ENCODE measurements at regions not wholly inside any gene's neighbourhood (a gene's known extent, or its start where the extent isn't known, plus 50 kb on each side); places are given as distances from the start of the nearest gene placed in this dataset.

GRCh38 chr15:62569460-62570404 is 404.6 kb upstream of the C2CD4B start:
- H4K20me1 ChIP-seq (ENCODE audit: insufficient read depth, low read length), result no peaks in the 10 kb centered on the region
- no peaks in the 10 kb centered on the region for H3K9me3 ChIP-seq (ENCODE audit: insufficient read depth, low read length)
- no peak overlapping the region for H3K4me3 ChIP-seq (ENCODE audit: low read length)
- H2AFZ ChIP-seq (ENCODE audit: low read depth, low read length), result no peak overlapping the region
- H3K4me2 ChIP-seq (ENCODE audit: low read length), result no peak overlapping the region
- H3K79me2 ChIP-seq (ENCODE audit: low read length), result no peaks in the 10 kb centered on the region
- no peaks in the 10 kb centered on the region for H3K36me3 ChIP-seq (replicated peaks; ENCODE audit: low read depth, low read length)
- H3K4me1 ChIP-seq (ENCODE audit: low read length), result no peaks in the 10 kb centered on the region
- TF ChIP-seq, protein P1, sequence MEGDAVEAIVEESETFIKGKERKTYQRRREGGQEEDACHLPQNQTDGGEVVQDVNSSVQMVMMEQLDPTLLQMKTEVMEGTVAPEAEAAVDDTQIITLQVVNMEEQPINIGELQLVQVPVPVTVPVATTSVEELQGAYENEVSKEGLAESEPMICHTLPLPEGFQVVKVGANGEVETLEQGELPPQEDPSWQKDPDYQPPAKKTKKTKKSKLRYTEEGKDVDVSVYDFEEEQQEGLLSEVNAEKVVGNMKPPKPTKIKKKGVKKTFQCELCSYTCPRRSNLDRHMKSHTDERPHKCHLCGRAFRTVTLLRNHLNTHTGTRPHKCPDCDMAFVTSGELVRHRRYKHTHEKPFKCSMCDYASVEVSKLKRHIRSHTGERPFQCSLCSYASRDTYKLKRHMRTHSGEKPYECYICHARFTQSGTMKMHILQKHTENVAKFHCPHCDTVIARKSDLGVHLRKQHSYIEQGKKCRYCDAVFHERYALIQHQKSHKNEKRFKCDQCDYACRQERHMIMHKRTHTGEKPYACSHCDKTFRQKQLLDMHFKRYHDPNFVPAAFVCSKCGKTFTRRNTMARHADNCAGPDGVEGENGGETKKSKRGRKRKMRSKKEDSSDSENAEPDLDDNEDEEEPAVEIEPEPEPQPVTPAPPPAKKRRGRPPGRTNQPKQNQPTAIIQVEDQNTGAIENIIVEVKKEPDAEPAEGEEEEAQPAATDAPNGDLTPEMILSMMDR (IDR thresholded peaks at IDR 0.05; ENCODE audit: low read depth, low read length), result no peak
- TF ChIP-seq EZH2phosphoT487 (IDR thresholded peaks at IDR 0.05; ENCODE audit: low read depth), result no peak
- no peak overlapping the region for H3K27ac ChIP-seq (ENCODE audit: low read length)
- 0 out of 2 replicates have a peak, but pooled peaks cover 3% of the 10 kb centered on the region for H3K27me3 ChIP-seq (ENCODE audit: low read depth, low read length)
- H3K9ac ChIP-seq (ENCODE audit: low read length), result no peak overlapping the region

DNA sequence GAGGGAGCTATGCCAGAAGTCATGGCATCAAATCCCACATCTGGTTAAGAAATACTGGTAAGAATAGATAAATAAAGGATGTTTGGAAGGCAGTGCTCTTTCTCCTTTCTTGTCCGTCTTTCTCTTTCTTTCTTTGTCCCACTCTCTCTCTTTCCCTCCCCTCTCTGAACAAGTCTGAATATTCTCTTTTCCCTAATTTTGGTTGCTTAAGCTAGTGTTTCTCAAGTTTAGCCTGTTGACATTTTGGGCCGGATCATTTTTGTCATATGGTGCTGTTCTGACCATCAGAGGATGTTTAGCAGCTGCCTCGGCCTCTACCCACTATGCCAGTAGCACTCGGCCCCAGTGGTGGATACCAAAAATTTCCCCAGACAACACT is 405.3 kb upstream of the C2CD4B start:
- Histone ChIP-seq H3K9me3 (ENCODE audit: insufficient read depth, low read length) (no peaks in the 10 kb centered on the region), H2AFZ (ENCODE audit: low read depth, low read length) (no peak overlapping the region), H3K4me2 (ENCODE audit: low read length) (no peak overlapping the region), H3K4me3 (ENCODE audit: low read length) (no peak overlapping the region), H3K9ac (ENCODE audit: low read length) (no peak overlapping the region), H3K4me1 (ENCODE audit: low read length) (no peaks in the 10 kb centered on the region), H3K27me3 (ENCODE audit: low read depth, low read length) (0 out of 2 replicates have a peak, but pooled peaks cover 3% of the 10 kb centered on the region), H3K36me3 (replicated peaks; ENCODE audit: low read depth, low read length) (no peaks in the 10 kb centered on the region), H3K79me2 (ENCODE audit: low read length) (no peaks in the 10 kb centered on the region), H3K27ac (ENCODE audit: low read length) (no peak overlapping the region), H4K20me1 (ENCODE audit: insufficient read depth, low read length) (no peaks in the 10 kb centered on the region)
- no peak for TF ChIP-seq EZH2phosphoT487 (IDR thresholded peaks at IDR 0.05; ENCODE audit: low read depth)

GRCh38 chr15:62571072-62571471 is 406.0 kb upstream of the C2CD4B start:
- Histone ChIP-seq H3K27ac (ENCODE audit: low read length) (no peak overlapping the region), H3K4me2 (ENCODE audit: low read length) (no peak overlapping the region), H3K9me3 (ENCODE audit: insufficient read depth, low read length) (no peaks in the 10 kb centered on the region), H3K4me1 (ENCODE audit: low read length) (no peaks in the 10 kb centered on the region), H3K27me3 (ENCODE audit: low read depth, low read length) (0 out of 2 replicates have a peak, but pooled peaks cover 3% of the 10 kb centered on the region), H4K20me1 (ENCODE audit: insufficient read depth, low read length) (no peaks in the 10 kb centered on the region), H2AFZ (ENCODE audit: low read depth, low read length) (no peak overlapping the region), H3K36me3 (replicated peaks; ENCODE audit: low read depth, low read length) (no peaks in the 10 kb centered on the region), H3K79me2 (ENCODE audit: low read length) (no peaks in the 10 kb centered on the region), H3K9ac (ENCODE audit: low read length) (no peak overlapping the region), H3K4me3 (ENCODE audit: low read length) (no peak overlapping the region)
- TF ChIP-seq EZH2phosphoT487 (IDR thresholded peaks at IDR 0.05; ENCODE audit: low read depth), result no peak
- TF ChIP-seq, protein P1 (IDR thresholded peaks at IDR 0.05; ENCODE audit: low read depth, low read length), result no peak

GRCh38 chr15:62572797-62573196 is 407.7 kb upstream of the C2CD4B start:
- H3K27ac ChIP-seq (ENCODE audit: low read length), result no peak overlapping the region
- H3K79me2 ChIP-seq (ENCODE audit: low read length), result no peaks in the 10 kb centered on the region
- H3K27me3 ChIP-seq (ENCODE audit: low read depth, low read length), result 0 out of 2 replicates have a peak, but pooled peaks cover 3% of the 10 kb centered on the region
- H3K4me2 ChIP-seq (ENCODE audit: low read length), result no peak overlapping the region
- H3K9me3 ChIP-seq (ENCODE audit: insufficient read depth, low read length), result no peaks in the 10 kb centered on the region
- TF ChIP-seq, protein P1 (IDR thresholded peaks at IDR 0.05; ENCODE audit: low read depth, low read length), result no peak
- no peaks in the 10 kb centered on the region for H3K4me1 ChIP-seq (ENCODE audit: low read length)
- no peak overlapping the region for H2AFZ ChIP-seq (ENCODE audit: low read depth, low read length)
- no peaks in the 10 kb centered on the region for H4K20me1 ChIP-seq (ENCODE audit: insufficient read depth, low read length)
- H3K9ac ChIP-seq (ENCODE audit: low read length), result no peak overlapping the region
- H3K36me3 ChIP-seq (replicated peaks; ENCODE audit: low read depth, low read length), result no peaks in the 10 kb centered on the region
- H3K4me3 ChIP-seq (ENCODE audit: low read length), result no peak overlapping the region

All from OCI-LY3 (cell line).